ENCODE measurements at regions not wholly inside any gene's neighbourhood (a gene's known extent, or its start where the extent isn't known, plus 50 kb on each side); places are given as distances from the start of the nearest gene placed in this dataset.

GRCh38 chr3:118742760-118743159 lies 291.9 kb downstream of the IGSF11 start:
- H3K9me3 Mint-ChIP-seq (ENCODE audit: unreplicated experiment), result no peaks in the 10 kb centered on the region
- no peaks in the 10 kb centered on the region for H3K27me3 ChIP-seq (ENCODE audit: insufficient read depth, low read length)
- H3K9ac ChIP-seq (ENCODE audit: low read length), result no peak overlapping the region
- no peaks in the 10 kb centered on the region for H3K36me3 Mint-ChIP-seq (ENCODE audit: low read depth, unreplicated experiment)
- H3K27me3 Mint-ChIP-seq (ENCODE audit: low read depth, unreplicated experiment), result peaks cover 3% of the 10 kb centered on the region
- H3K79me2 ChIP-seq (ENCODE audit: insufficient read depth, low read length), result no peaks in the 10 kb centered on the region
- DNase-seq (ENCODE audit: low read depth), result no peak
- no peaks in the 10 kb centered on the region for H3K36me3 ChIP-seq (ENCODE audit: insufficient read depth, low read length)
- no peaks in the 10 kb centered on the region for H3K9me3 ChIP-seq (ENCODE audit: insufficient read depth, low read depth, low read length)
- FAIRE-seq, result no peak
- no peak overlapping the region for H3K4me2 ChIP-seq (ENCODE audit: low read length)
- H3K4me3 ChIP-seq (ENCODE audit: insufficient read depth, low read depth, low read length), result no peak overlapping the region
- H3K4me1 Mint-ChIP-seq (ENCODE audit: low read depth, unreplicated experiment), result no peaks in the 10 kb centered on the region
- H3K4me3 Mint-ChIP-seq (ENCODE audit: unreplicated experiment), result no peak overlapping the region
- H3K27ac Mint-ChIP-seq (ENCODE audit: unreplicated experiment), result no peak overlapping the region
- H2AFZ ChIP-seq (ENCODE audit: low read depth, low read length), result no peak overlapping the region
- no peaks in the 10 kb centered on the region for H3K4me1 ChIP-seq (ENCODE audit: insufficient read depth, low read length)
- H4K20me1 ChIP-seq (ENCODE audit: insufficient read depth, low read length), result no peaks in the 10 kb centered on the region
- H3K27ac ChIP-seq (ENCODE audit: low read depth, low read length), result no peak overlapping the region
- no peak for TF ChIP-seq EZH2 (IDR thresholded peaks at IDR 0.05; ENCODE audit: insufficient read depth, low read length)
- TF ChIP-seq CTCF (IDR thresholded peaks at IDR 0.05; ENCODE audit: insufficient read depth, low read depth, low read length), result no peak

GRCh38 chr3:118744186-118744585 lies 290.5 kb downstream of the IGSF11 start:
- Mint-ChIP-seq H3K4me3 (ENCODE audit: unreplicated experiment) (no peak overlapping the region), H3K27ac (ENCODE audit: unreplicated experiment) (no peak overlapping the region), H3K4me1 (ENCODE audit: low read depth, unreplicated experiment) (no peaks in the 10 kb centered on the region), H3K36me3 (ENCODE audit: low read depth, unreplicated experiment) (no peaks in the 10 kb centered on the region), H3K9me3 (ENCODE audit: unreplicated experiment) (no peaks in the 10 kb centered on the region), H3K27me3 (ENCODE audit: low read depth, unreplicated experiment) (peaks cover 3% of the 10 kb centered on the region)
- FAIRE-seq (no peak), DNase-seq (ENCODE audit: low read depth) (no peak)
- Histone ChIP-seq H3K4me3 (ENCODE audit: insufficient read depth, low read depth, low read length) (no peak overlapping the region), H4K20me1 (ENCODE audit: insufficient read depth, low read length) (no peaks in the 10 kb centered on the region), H3K27ac (ENCODE audit: low read depth, low read length) (no peak overlapping the region), H3K79me2 (ENCODE audit: insufficient read depth, low read length) (no peaks in the 10 kb centered on the region), H3K27me3 (ENCODE audit: insufficient read depth, low read length) (no peaks in the 10 kb centered on the region), H3K9me3 (ENCODE audit: insufficient read depth, low read depth, low read length) (no peaks in the 10 kb centered on the region), H3K9ac (ENCODE audit: low read length) (no peak overlapping the region), H3K4me2 (ENCODE audit: low read length) (no peak overlapping the region), H2AFZ (ENCODE audit: low read depth, low read length) (no peak overlapping the region), H3K4me1 (ENCODE audit: insufficient read depth, low read length) (no peaks in the 10 kb centered on the region), H3K36me3 (ENCODE audit: insufficient read depth, low read length) (no peaks in the 10 kb centered on the region)
- TF ChIP-seq EZH2 (IDR thresholded peaks at IDR 0.05; ENCODE audit: insufficient read depth, low read length) (no peak), CTCF (IDR thresholded peaks at IDR 0.05; ENCODE audit: insufficient read depth, low read depth, low read length) (no peak)

GRCh38 chr3:118754406-118755252 lies 280.0 kb downstream of the IGSF11 start:
- Histone ChIP-seq H3K4me1 (ENCODE audit: insufficient read depth, low read length) (no peaks in the 10 kb centered on the region), H3K9ac (ENCODE audit: low read length) (no peak overlapping the region), H3K36me3 (ENCODE audit: insufficient read depth, low read length) (no peaks in the 10 kb centered on the region), H3K9me3 (ENCODE audit: insufficient read depth, low read depth, low read length) (no peaks in the 10 kb centered on the region), H4K20me1 (ENCODE audit: insufficient read depth, low read length) (no peaks in the 10 kb centered on the region), H3K27ac (ENCODE audit: low read depth, low read length) (no peak overlapping the region), H3K27me3 (ENCODE audit: insufficient read depth, low read length) (no peaks in the 10 kb centered on the region), H3K79me2 (ENCODE audit: insufficient read depth, low read length) (no peaks in the 10 kb centered on the region), H3K4me2 (ENCODE audit: low read length) (no peak overlapping the region), H3K4me3 (ENCODE audit: insufficient read depth, low read depth, low read length) (no peak overlapping the region), H2AFZ (ENCODE audit: low read depth, low read length) (no peak overlapping the region)
- no peak overlapping the region for H3K27ac Mint-ChIP-seq (ENCODE audit: unreplicated experiment)
- no peak overlapping the region for H3K4me3 Mint-ChIP-seq (ENCODE audit: unreplicated experiment)
- no peaks in the 10 kb centered on the region for H3K36me3 Mint-ChIP-seq (ENCODE audit: low read depth, unreplicated experiment)
- FAIRE-seq (no peak), DNase-seq (ENCODE audit: low read depth) (peak; percentile 1)
- H3K27me3 Mint-ChIP-seq (ENCODE audit: low read depth, unreplicated experiment), result no peaks in the 10 kb centered on the region
- no peaks in the 10 kb centered on the region for H3K4me1 Mint-ChIP-seq (ENCODE audit: low read depth, unreplicated experiment)
- no peaks in the 10 kb centered on the region for H3K9me3 Mint-ChIP-seq (ENCODE audit: unreplicated experiment)
- TF ChIP-seq CTCF (IDR thresholded peaks at IDR 0.05; ENCODE audit: insufficient read depth, low read depth, low read length) (no peak), EZH2 (IDR thresholded peaks at IDR 0.05; ENCODE audit: insufficient read depth, low read length) (no peak)

Measured in astrocyte (in vitro differentiated cells and primary cell).